Fibroblast of the aortic adventitia (primary cell): ENCODE measurements at regions not wholly inside any gene's neighbourhood (a gene's known extent, or its start where the extent isn't known, plus 50 kb on each side); places are given as distances from the start of the nearest gene placed in this dataset. TPM values are rescaled to one million over a fixed set of nuclear protein-coding genes. Genes with fewer than 3 reads are reported as not detected.

Experiments
- small RNA-seq: library from RNA; depleted of rRNA; stranded (forward); fragments of <200 nt; gene quantifications from one replicate; pipeline ENCODE3, GENCODE V24; 2012

Small RNA genes in the stretch of these regions (small RNA-seq; reads per million reads assigned to genes)
- gene AL365203.1 (not detected), gene MTND4LP11 (not detected), gene RN7SL847P (not detected)
